Islet precursor cell (in vitro differentiated cells): ENCODE measurements at regions not wholly inside any gene's neighbourhood (a gene's known extent, or its start where the extent isn't known, plus 50 kb on each side); places are given as distances from the start of the nearest gene placed in this dataset.
A peak's percentile ranks its signal among the peaks of the same experiment; 100 is the strongest.

Experiments
- DNase-seq: peaks from one replicate; pipeline ENCODE4 v3.0.0-alpha.2; 2018

DNA sequence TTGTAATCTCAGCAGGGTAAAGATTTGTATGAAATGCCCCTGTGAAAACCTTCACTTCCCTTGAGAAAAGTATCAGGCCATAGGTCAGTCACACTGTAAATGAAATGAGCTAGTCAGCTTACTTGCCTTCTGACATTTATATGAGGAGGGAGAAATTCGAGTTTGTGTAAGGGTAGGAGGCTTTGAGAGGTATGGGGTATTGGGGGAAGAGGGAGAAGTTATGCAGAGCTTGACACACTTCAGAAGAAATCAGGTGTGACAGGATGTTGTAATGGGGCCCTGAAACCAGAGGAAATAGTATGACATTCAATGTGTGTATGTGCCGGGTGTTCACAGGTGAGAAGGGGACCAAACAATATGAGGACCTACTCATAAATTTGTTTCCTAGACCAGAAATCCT is 64.2 kb upstream of the CCN6 start:
- no peak for DNase-seq

GRCh38 chr6:111990214-111990613 is 63.7 kb upstream of the CCN6 start:
- DNase-seq, result no peak

DNA sequence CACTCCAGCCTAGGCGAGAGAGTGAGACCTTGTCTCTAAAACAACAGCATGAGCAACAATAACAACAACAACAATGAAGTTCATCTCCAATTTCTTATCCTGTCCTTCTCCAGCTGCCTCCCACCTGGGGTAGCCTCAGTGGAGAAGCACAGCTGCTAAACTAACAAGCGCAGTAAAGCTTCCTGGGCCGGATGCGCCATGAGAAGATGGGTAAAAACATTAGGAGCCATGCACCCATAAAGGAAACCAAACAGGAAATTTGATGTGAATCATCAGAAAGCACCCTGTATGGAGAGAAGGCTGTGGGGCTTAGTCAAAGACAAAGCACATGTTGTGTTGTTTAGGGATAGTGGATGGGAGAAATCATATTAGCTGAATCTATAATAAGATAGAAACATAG is 61.1 kb upstream of the CCN6 start:
- DNase-seq, result no peak

DNA sequence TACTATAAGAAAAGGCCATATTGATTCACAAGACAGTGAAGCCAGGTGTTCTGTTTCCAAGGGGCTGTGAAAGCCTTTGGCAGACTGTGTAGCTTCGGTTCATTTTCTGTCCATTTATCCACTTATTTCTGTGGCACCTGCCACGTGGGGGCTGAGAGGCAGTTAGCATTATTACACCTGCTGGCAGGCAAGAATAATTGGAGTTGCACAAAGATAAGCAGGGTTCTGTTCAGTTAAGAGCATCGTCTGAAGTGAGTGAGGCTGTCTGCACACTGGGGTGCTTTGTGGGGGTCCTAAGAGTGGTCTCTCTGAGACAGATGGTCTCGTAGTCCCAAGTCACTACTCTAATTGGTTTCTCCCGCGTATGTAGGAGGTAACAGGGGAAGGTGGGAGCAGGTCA is 60.6 kb upstream of the CCN6 start:
- DNase-seq, result no peak

GRCh38 chr6:111994791-111995190 is 59.1 kb upstream of the CCN6 start:
- DNase-seq, result no peak

DNA sequence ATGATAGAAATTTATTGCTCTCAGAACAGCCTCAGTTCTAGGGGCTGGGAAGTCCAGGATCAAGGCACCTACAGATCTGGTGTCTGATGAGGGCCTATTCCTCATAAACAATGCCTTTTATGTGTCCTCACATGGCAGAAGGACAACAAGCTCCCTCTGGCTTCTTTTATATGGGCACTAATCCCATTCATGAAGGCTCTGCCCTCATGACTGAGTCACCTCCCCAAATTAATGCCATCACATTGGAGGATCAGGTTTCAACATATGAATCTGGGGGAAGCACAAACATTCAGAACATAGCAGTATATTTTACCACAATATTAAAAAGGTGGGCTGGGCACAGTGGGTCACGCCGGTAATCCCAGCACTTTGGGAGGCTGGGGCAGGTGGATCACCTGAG is 58.5 kb upstream of the CCN6 start:
- no peak for DNase-seq

GRCh38 chr6:111996144-111996865 is 57.6 kb upstream of the CCN6 start:
- no peak for DNase-seq

DNA sequence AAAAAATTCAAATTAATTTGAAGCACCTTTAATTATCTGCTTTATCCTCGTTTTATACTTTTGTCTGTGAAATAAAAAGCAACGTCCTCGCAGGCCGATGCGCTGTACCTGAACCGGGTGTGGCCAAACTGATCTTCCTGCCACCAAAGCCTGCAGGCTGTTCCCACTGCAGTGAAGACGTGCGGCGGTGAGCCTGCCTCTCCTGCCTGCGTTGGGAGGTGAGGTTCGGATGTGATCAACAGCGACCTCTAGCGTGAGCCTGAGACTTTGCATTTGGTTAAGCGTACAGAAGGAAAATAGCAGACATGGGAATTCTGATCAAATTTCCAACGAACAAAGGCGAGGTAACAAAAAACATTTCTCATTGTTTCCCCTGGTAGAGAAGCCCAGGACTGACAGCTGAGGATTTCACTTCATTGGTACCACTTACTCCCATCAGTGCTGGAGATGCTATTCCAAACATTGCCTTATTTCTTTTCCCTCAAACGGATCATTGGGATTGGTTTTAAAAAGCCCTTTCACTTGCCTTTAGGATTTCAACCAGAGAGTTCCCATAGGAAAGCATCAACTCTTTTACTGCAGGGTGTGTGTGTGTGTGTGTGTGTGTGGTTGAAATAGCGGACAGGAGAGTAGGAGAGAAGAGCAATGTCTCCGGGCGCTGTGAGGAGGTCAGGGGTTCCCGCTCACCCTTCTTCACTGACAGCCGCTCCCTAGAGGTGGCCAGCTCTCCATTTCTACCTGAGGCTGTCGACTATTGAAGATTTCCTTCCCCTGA is 56.6 kb upstream of the CCN6 start:
- DNase-seq, result peak; percentile 93

- no peak for DNase-seq
These were observed 56.1 kb upstream of the CCN6 start for GRCh38 chr6:111997853-111998208.

DNA sequence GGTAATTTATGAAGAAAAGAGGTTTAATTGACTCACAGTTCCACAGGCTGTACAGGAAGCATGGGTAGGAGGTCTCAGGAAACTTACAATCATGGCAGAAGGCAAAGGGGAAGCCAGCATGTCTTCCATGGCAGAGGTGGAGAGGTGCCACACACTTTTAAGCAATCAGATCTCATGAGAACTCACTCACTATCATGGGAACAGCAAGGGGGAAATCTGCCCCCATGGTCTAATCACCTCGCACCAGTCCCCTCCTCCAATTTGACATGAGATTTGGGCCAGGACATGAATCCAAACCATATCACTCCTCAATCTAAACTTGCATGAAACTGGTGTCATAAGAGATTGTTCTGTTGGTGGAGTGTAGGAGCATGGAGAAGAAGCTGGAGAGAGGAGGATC is 51.6 kb upstream of the CCN6 start:
- no peak for DNase-seq
